Astrocyte (in vitro differentiated cells and primary cell): ENCODE measurements at regions not wholly inside any gene's neighbourhood (a gene's known extent, or its start where the extent isn't known, plus 50 kb on each side); places are given as distances from the start of the nearest gene placed in this dataset.

Experiments
- DNase-seq: peaks from one replicate; pipeline ENCODE4 v3.0.0-alpha.2; 2010; ENCODE audit warnings: low read depth
- FAIRE-seq: peaks from 2 replicates; lab custom pipeline; 2011; peaks lifted over from hg19 to GRCh38; lab: Jason Lieb, UNC
- H2AFZ ChIP-seq: 2 replicates; pipeline ENCODE4 v1.6.0; 2012; ENCODE audit warnings: low read depth, low read length, inconsistent platforms
- H3K27ac ChIP-seq: 2 replicates; pipeline ENCODE4 v1.5.1; 2011; ENCODE audit warnings: low read depth, low read length, inconsistent platforms
- H3K27me3 ChIP-seq: 2 replicates; pipeline ENCODE4 v1.6.0; 2011; ENCODE audit warnings: low read length, inconsistent platforms; ENCODE audit not compliant: insufficient read depth
- H3K36me3 ChIP-seq: 2 replicates; pipeline ENCODE4 v1.5.1; 2011; ENCODE audit warnings: low read length, inconsistent platforms; ENCODE audit not compliant: insufficient read depth
- H3K4me1 ChIP-seq: 2 replicates; pipeline ENCODE4 v1.5.1; 2011; ENCODE audit warnings: low read length, inconsistent platforms; ENCODE audit not compliant: insufficient read depth
- H3K4me2 ChIP-seq: 2 replicates; pipeline ENCODE4 v1.6.0; 2012; ENCODE audit warnings: low read length, inconsistent platforms
- H3K4me3 ChIP-seq: 2 replicates; pipeline ENCODE4 v1.5.1; 2011; ENCODE audit warnings: low read depth, mild to moderate bottlenecking, low read length, inconsistent platforms; ENCODE audit not compliant: insufficient read depth
- H3K79me2 ChIP-seq: 2 replicates; pipeline ENCODE4 v1.6.0; 2012; ENCODE audit warnings: mild to moderate bottlenecking, low read length, inconsistent platforms; ENCODE audit not compliant: insufficient read depth
- H3K9ac ChIP-seq: 2 replicates; pipeline ENCODE4 v1.6.0; 2012; ENCODE audit warnings: mild to moderate bottlenecking, low read length, inconsistent platforms
- H3K9me3 ChIP-seq: 2 replicates; pipeline ENCODE4 v1.5.1; 2012; ENCODE audit warnings: low read depth, mild to moderate bottlenecking, low read length, inconsistent platforms; ENCODE audit not compliant: insufficient read depth
- H4K20me1 ChIP-seq: 2 replicates; pipeline ENCODE4 v1.6.0; 2012; ENCODE audit warnings: low read length, inconsistent platforms; ENCODE audit not compliant: insufficient read depth
- H3K27ac Mint-ChIP-seq: one replicate; pipeline ENCODE4 v1.8.0; 2021; ENCODE audit warnings: mild to moderate bottlenecking, mixed read lengths; ENCODE audit not compliant: unreplicated experiment
- H3K27me3 Mint-ChIP-seq: one replicate; pipeline ENCODE4 v1.8.0; 2021; ENCODE audit warnings: low read depth, mixed read lengths; ENCODE audit not compliant: unreplicated experiment
- H3K36me3 Mint-ChIP-seq: one replicate; pipeline ENCODE4 v1.8.0; 2021; ENCODE audit warnings: low read depth, mixed read lengths; ENCODE audit not compliant: unreplicated experiment
- H3K4me1 Mint-ChIP-seq: one replicate; pipeline ENCODE4 v1.8.0; 2021; ENCODE audit warnings: low read depth, mixed read lengths; ENCODE audit not compliant: unreplicated experiment
- H3K4me3 Mint-ChIP-seq: one replicate; pipeline ENCODE4 v1.8.0; 2021; ENCODE audit warnings: mild to moderate bottlenecking, moderate library complexity, mixed read lengths; ENCODE audit not compliant: unreplicated experiment
- H3K9me3 Mint-ChIP-seq: one replicate; pipeline ENCODE4 v1.8.0; 2021; ENCODE audit warnings: mild to moderate bottlenecking, mixed read lengths; ENCODE audit not compliant: unreplicated experiment
- CTCF ChIP-seq: IDR thresholded peaks from 2 replicates; pipeline ENCODE4 v1.5.1; 2011; ENCODE audit warnings: low read depth, mild to moderate bottlenecking, inconsistent platforms, low read length, moderate library complexity; ENCODE audit not compliant: insufficient read depth
- EZH2 ChIP-seq: IDR thresholded peaks from 2 replicates; pipeline ENCODE4 v1.6.1; 2012; ENCODE audit warnings: mild to moderate bottlenecking, low read length, inconsistent platforms; ENCODE audit not compliant: insufficient read depth

GRCh38 chrX:39652336-39652735 is 445.4 kb downstream of the BCOR start:
- Histone ChIP-seq H3K4me2 (no peak overlapping the region), H3K27ac (no peak overlapping the region), H3K27me3 (peaks cover 14% of the 10 kb centered on the region), H4K20me1 (no peaks in the 10 kb centered on the region), H3K9me3 (no peaks in the 10 kb centered on the region), H3K4me1 (peaks cover 2% of the 10 kb centered on the region), H3K79me2 (no peaks in the 10 kb centered on the region), H3K9ac (no peak overlapping the region), H3K4me3 (no peak overlapping the region), H2AFZ (no peak overlapping the region), H3K36me3 (no peaks in the 10 kb centered on the region)
- Mint-ChIP-seq H3K27me3 (peaks cover 20% of the 10 kb centered on the region), H3K4me1 (peaks cover 10% of the 10 kb centered on the region), H3K9me3 (no peaks in the 10 kb centered on the region), H3K36me3 (peaks cover 2% of the 10 kb centered on the region), H3K4me3 (no peak overlapping the region), H3K27ac (no peak overlapping the region)
- DNase-seq (no peak), FAIRE-seq (peak; percentile 91)
- TF ChIP-seq EZH2 (no peak), CTCF (peak; percentile 17)

GRCh38 chrX:39653691-39654090 is 444.1 kb downstream of the BCOR start:
- Mint-ChIP-seq H3K27me3 (peaks cover 20% of the 10 kb centered on the region), H3K4me3 (no peak overlapping the region), H3K27ac (no peak overlapping the region), H3K9me3 (no peaks in the 10 kb centered on the region), H3K4me1 (peaks cover 8% of the 10 kb centered on the region), H3K36me3 (no peaks in the 10 kb centered on the region)
- H3K4me3 ChIP-seq: no peak overlapping the region
- peaks cover 14% of the 10 kb centered on the region for H3K27me3 ChIP-seq
- no peaks in the 10 kb centered on the region for H3K9me3 ChIP-seq
- H4K20me1 ChIP-seq: no peaks in the 10 kb centered on the region
- DNase-seq (no peak), FAIRE-seq (peak; percentile 91)
- no peaks in the 10 kb centered on the region for H3K79me2 ChIP-seq
- H3K9ac ChIP-seq: no peak overlapping the region
- TF ChIP-seq CTCF (no peak), EZH2 (no peak)
- peaks cover 2% of the 10 kb centered on the region for H3K4me1 ChIP-seq
- no peaks in the 10 kb centered on the region for H3K36me3 ChIP-seq
- peak overlapping the region; percentile 42 for H3K4me2 ChIP-seq
- H2AFZ ChIP-seq: no peak overlapping the region
- no peak overlapping the region for H3K27ac ChIP-seq

GRCh38 chrX:39654183-39654925 is 443.4 kb downstream of the BCOR start:
- H3K36me3 Mint-ChIP-seq: no peaks in the 10 kb centered on the region
- Histone ChIP-seq H3K79me2 (no peaks in the 10 kb centered on the region), H3K4me2 (peak overlapping the region; percentile 42), H3K27ac (no peak overlapping the region), H3K36me3 (no peaks in the 10 kb centered on the region), H3K9me3 (no peaks in the 10 kb centered on the region), H3K4me1 (peaks cover 2% of the 10 kb centered on the region), H2AFZ (no peak overlapping the region), H4K20me1 (no peaks in the 10 kb centered on the region), H3K4me3 (no peak overlapping the region), H3K27me3 (peaks cover 14% of the 10 kb centered on the region), H3K9ac (no peak overlapping the region)
- H3K27me3 Mint-ChIP-seq: peaks cover 20% of the 10 kb centered on the region
- no peak overlapping the region for H3K4me3 Mint-ChIP-seq
- H3K4me1 Mint-ChIP-seq: peaks cover 7% of the 10 kb centered on the region
- TF ChIP-seq CTCF (no peak), EZH2 (no peak)
- no peaks in the 10 kb centered on the region for H3K9me3 Mint-ChIP-seq
- FAIRE-seq (no peak), DNase-seq (no peak)
- peak overlapping the region; percentile 14 for H3K27ac Mint-ChIP-seq
